HS-27A (cell line): ENCODE measurements at regions not wholly inside any gene's neighbourhood (a gene's known extent, or its start where the extent isn't known, plus 50 kb on each side); places are given as distances from the start of the nearest gene placed in this dataset.
"Not testable (repeated sequence)": the region's sequence is repeated elsewhere in the genome, so short reads cannot be mapped to it uniquely, and the experiment has no call there.

ENCODE experiments used
- DNase-seq: peaks from one replicate; pipeline ENCODE4 v3.0.0-alpha.2; 2012; ENCODE audit warnings: low read depth, missing footprints

DNA sequence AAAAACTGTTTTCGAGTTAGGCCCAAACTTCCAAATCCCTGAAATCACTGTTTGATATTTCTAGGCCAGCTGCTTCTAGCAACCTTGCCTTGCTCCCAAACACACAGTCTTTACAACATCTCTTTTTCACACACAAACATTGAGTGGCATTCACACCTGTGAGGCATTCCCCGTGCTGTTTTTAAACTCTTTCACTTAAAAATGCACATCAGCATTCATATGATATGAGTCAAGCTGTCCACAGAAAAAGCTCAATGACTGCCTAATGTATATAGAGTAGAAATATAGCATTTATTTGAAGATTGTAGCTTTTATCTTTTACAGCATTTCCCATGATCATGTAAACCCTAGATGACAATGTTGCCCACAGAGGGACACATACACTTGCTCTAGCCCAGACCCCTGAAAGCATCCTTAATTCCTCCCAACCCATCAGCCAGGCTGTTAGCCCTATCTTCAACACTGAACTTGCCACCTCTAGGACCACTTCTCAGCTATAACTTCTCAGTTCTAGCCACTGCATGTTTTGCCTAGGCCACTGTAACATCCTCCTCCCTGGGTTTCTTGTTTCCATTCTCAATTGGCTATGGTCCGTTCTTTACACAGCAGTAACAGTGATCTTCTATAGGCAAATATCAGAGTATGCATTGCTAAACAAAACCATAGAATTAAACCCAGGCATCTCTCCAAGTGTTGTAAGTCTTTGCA lies 782.6 kb downstream of the DIPK2A start:
- DNase-seq: no peak

DNA sequence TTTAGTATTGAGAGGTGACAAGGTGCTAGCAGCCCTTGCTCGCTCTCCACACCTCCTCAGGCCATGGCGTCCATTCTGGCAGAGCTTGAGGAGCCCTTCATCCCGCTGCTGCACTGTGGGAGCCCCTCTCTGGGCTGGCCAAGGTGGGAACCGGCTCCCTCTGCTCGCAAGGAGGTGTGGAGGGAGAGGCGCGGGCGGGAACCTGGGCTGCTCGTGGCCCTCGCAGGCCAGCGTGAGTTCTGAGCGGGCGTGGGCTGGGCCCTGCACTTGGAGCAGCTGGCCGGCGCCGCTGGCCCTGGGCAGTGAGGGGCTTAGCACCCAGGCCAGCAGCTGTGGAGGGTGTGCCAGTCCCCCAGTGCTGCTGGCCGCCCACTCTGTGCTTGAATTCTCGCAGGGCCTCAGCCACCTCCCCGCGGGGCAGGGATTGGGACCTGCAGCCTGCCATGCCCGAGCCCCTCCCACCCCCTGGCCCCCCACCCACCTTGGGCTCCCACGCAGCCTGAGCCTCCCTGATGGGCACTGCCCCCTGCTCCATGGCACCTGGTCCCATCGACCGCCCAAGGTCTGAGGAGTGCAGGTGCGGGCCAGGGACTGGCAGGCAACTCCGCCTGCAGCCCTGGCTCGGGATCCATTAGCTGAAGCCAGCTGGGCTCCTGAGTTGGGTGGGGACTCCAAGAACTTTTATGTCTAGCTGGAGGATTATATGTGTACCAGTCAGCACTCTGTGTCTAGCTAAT lies 785.2 kb downstream of the DIPK2A start:
- no peak for DNase-seq

DNA sequence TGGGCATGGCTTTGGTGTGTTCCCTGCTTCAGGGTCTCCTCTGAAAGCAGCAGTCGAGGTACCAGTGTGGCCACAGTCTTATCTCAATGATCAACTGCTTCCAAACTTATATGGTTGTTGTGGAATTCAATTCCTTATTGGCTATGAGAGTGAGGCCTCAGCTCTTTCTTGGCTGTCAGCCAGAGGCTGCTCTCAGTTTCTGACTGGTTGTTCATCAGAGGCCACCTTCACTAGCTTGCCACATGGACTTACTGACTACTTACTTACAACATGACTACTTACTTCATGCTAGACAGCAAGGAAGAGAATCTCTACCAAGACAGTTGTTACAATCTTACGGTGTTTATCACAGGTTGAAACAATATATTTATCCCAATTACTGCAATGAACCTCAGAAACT lies 789.2 kb downstream of the DIPK2A start:
- DNase-seq: no peak

DNA sequence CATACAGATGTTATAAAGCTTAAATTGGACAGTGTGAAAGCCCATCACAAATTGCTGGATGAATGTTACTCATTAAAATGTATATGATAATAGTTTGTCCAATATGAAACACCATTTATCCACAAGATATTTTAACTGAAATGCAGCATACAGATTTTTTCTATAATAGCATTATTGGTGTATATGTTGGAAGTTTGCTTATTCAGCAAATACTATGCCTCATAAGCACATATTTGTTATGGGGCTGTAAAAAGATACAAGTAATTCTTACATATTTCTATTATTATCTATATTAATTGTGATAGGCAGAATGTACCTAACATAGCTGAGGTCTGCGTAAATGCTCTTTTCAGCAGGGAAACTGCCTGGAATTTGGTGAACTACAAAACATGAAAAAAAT lies 790.5 kb downstream of the DIPK2A start:
- DNase-seq: no peak

DNA sequence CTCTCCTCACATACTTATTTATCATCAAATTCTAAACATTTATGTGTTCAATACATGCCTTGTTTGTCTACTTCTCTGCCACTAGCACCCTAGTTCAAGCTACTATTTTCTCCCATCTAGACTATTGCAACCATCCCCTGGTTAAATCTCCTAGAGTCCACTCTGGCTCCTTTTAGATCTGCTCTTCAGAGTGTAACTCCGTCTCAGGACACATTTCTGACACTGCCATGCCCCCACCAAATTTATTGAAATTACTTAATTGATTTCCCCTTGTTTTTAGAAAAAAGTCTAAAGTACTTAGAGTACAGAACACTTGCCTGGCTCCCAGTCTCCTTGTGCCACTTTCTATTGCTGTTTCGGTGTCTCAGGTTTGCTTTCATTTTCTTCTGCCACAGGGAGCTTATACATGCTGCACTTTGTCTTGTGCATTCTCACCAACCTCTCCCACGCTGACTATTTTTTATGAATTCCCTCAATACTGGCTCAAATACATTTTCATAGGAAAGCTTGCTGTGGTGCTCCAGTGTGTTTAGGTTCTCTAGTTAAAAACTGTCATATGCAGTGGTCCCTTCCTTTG lies 792.3 kb downstream of the DIPK2A start:
- DNase-seq: no peak

DNA sequence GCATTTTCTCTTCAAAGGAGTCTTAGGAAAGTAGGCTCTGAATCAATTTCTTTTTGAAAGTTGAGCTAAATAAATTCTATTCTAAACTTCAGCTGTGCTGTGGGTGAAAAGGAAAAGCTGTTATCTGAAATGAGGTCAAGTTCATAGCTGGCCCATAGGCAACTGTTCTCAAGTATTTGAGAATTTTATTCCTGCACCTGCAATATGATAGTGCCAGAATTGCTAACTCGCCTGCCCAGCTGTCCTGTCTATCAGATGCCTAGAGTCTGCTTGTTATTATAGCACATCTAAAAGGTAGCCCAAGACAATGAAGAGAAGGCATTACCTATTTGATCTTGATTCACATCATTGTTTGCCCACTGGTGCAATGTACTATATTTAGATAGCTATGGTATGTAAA lies 798.7 kb downstream of the DIPK2A start:
- no peak for DNase-seq

DNA sequence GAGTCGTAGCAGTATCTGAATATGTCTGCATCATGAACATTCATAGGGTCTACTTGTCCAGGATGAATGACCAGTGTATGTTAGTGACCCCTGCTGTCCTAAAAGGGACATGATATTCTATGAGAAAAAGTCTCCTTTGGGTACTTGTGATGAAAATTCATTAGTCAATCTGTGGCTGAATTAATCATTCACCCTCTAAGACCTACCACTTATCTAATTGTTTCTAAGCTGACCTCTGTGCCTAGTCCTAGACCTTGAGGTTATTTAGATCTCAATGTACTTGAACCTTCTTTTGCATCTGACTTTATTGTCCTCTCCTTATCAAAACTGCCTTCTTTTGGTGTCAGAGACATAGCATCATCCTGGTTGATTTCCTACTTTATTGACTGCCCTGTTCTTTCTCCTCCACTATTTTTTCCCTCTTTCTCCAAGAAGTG lies 799.3 kb downstream of the DIPK2A start:
- DNase-seq: peak; percentile 15

DNA sequence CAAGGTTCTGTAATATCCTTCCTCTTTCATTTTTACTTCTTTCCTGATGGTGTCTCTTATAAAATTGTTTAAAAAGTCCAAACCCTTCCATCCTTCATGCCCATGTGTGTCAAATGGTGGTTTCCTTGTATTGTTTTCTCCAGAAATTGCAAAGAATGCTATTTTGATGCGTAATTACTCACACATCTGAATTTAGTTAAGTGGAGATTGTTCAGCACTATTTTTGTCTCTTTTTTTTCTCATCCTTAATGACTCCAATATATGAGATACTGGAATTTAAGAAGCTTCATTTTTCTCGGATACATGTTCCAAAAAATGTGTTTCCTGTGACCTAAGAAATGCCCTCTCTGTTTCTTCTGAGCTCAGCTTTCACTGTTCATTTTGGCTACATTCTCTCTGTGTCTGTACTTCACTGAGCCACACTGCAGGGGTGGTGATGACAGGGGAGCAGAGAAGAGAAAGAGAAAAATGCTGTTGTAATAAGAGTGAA lies 799.8 kb downstream of the DIPK2A start:
- no peak for DNase-seq

DNA sequence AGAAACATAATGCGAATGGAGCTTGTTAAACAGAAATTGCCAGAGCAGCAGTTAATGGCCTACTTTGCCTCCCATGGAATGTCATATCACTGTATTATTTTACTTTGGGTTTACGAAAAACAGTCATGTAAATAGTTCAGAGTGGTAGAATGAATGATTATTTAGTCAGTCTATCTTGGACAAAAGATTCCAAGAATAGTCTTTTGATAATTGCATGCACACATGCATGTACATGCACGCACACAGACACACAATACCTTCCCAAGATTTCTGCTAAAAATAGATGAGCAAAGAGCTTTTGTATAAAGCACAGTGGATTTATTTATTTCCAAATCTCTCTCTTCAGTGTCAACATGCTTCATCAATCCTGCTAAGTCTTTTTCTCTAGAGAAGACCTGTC lies 800.7 kb downstream of the DIPK2A start:
- DNase-seq: no peak

DNA sequence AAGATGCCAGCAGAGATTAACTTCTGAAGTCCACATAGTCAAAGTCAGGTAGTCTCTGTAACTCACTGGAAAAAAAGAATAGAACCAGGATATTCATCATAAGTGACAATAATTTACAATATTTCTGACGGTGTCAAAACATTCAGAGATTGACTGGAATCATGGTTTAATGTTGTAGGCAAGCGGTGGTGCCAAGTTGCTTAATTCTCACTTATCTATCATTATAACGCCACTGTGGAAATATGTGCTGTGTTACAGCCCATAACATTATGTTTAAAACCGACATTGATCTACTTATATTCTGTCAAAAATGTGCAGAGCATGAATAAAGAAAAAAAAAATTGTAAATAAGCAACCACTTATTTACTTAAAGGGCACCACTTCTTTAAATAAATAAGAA lies 801.7 kb downstream of the DIPK2A start:
- no peak for DNase-seq

DNA sequence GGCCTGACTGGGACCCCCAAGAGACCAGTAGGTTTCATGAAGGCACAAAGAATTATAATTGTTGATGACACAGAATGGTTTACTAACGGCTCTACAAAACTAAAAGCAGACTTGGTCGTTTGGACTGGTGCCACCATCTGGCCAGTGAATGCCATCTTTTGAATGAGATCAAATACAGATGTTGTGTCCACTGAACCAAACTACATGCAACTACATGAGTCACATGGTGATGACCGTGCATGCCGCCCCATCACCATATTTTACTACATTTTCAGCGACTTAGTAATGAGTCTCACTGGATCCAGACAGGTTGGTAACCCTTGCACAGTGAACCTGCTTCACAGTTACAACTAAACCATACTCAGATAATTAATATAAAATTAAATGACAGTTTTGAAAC lies 803.3 kb downstream of the DIPK2A start:
- no peak for DNase-seq

DNA sequence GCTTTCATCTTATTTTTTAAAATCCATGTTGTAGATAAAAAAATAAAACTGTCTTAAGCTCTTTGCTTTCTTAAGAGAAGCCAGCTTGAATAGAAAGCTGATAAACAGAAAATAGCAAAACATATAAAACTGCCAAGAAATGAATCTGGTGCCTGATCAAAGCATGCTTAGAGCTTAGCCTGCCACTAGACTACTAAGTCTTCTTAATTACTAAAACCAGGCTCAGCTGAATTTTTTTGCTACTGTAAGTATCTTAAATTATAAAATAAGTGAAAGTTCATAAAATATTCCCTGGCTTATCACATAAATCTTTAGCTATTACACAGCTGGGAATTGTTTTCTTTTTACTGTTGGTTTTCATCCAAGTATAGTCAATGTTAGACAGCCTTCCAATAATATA lies 803.9 kb downstream of the DIPK2A start:
- no peak for DNase-seq

DNA sequence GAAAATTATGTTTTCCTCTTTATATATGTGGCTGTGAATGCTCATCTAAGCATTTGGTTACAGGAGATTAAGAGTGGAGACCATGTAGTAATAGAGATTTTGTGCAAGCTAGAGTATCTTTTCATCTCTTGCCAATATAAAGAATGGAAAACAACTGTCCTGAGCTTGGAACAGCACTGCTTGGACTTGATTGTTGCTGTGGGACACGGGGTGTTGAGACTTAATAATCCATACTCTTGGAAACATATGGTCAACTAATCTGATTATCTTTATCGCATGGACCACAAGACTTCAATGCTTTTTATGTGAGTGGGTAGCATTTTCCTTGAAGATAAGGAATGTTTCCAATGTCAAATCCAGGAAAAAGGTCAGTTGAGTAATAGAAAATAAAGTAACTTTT lies 806.3 kb downstream of the DIPK2A start:
- DNase-seq: no peak

DNA sequence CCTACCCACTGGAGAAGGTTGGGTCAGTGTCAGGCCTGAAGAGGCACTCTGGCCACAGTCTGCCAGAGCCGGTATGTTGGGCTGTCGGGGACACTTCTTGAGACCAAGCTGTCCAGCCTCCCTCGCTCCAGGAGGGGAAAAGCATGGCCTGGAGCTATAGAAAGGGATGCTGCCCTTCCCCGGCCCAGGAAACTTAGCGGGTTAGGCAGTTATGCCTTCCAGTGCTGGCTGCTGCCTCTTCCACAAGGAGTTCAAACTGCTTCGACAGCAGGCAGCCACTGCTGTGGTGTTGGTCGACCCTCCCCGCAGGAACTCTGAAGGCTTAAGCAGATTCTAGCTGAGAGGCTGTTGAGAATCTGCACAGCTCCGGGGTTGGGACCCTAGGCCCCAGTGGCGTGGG lies 819.4 kb downstream of the DIPK2A start:
- no peak for DNase-seq

DNA sequence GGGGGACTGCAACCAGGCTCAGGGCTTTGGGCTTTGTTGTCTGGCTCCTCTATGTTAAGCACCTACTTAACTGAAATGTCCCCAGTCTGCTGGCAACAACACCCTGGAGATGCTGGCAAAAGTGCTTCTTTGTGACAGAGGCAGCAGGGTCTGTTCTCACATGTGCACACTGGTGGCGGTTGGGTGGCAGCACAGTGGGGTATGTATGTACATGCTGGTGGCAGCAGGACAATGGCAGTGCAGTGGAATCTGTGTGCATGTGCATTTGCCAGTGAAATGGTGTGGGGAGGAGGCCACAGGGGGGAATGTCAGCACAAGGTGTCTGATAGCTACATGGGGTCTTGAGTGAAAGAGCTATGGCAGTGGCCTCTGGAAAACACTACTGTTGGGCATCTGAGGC lies 830.3 kb downstream of the DIPK2A start:
- no peak for DNase-seq

DNA sequence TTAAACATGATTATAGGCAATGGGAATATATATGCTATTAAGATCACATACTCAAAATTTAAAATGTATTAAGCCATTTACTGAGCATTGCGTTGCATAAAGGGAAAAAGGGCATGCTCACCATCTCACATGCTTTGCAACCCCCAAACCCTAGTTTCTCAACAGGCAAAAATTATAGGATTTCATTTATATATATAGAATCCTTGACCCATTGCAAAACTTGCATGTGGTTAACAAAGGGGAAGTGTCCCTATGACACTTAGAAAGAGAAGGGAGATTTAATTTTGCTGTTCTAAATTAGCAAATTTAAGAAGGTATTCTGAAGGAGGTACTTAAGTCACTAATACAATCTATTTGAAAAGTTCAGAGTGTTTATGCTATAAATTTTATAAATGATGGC lies 837.8 kb downstream of the DIPK2A start:
- no peak for DNase-seq

DNA sequence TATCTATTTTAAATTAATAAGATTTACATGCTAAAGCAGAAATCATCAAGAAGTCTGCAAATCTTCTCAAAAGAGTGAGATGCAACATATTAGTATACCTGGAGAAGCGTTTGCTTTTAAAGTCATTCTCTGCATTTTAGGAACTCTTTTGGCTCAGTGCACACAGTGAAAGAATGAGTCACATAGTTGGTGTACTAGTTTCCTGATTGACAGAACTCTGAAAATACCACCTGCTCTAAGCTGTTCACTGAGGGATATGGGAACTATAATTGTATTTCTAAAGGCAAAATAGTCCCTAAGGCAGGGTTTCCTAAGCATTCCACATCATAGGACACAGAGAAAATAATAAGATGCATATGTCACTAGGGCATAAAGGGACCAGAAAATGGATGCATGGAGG lies 838.5 kb downstream of the DIPK2A start:
- no peak for DNase-seq

DNA sequence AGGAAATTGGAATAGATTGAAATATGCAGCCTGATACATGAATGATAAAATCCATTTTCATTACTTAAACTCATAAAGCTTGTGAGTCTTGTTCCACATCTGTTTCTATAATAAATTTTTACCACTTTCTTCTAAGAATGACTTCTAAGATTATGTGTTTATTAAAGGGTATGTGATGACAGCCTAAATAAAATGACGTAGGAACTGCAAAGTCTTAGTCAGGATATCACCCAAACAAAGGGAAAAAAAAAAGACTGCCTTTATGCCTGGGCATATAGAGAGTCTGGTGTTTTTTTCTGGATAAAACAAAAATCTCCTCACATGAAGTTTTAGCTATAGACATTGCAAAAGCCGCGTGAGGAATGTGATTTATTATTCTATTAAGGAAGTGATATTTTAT lies 844.0 kb downstream of the DIPK2A start:
- DNase-seq: no peak

DNA sequence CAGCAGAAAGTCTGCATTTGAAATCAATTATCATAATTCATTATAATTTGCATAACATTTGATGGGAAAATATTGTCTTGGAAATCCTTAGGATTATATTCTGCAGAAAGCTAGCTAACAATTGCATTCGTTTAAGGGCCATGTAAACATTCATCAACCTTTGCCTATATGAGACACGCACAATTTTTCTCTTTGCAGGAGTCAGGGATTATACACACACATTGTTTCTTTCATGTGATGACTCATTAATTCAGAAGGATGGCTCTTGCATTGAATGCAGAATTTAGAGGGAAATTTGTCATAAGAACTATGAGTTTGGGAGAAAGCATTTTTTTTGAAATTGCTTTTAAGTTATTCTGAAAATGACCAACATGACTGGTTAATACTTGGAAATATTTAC lies 844.7 kb downstream of the DIPK2A start:
- no peak for DNase-seq

DNA sequence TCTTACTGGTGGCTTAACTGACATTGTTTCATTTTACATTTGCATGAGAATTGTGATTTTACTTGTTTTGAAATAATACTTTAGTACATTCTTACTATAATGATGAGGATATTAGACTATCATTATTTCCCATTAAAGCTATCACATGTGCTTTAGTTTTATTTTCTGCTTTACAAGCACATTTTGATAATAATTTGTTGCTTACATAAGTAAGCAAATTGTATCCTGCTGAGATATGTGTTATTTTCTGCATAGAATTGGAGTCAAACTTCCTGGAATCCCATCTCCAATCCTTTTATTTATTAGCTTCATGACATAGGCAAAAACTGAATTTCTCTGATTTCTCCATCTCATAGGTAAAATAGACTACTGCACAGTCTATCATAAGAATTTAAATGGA lies 847.4 kb downstream of the DIPK2A start:
- no peak for DNase-seq

DNA sequence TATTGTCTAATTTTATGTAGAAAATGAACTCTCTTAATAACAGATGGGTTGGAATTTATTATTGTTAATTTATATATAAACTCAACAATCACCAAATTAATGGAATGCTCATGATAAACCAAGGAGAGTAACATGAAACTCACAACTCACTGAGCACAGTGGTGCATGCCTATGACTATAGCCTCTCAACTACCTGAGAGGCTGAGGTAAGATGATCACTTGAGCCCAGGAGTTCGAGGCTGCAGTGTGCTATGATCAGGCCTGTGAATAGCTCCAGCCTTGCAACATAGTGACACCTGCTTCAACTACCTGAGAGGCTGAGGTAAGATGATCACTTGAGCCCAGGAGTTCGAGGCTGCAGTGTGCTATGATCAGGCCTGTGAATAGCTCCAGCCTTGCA lies 848.6 kb downstream of the DIPK2A start:
- not testable (repeated sequence) for DNase-seq

DNA sequence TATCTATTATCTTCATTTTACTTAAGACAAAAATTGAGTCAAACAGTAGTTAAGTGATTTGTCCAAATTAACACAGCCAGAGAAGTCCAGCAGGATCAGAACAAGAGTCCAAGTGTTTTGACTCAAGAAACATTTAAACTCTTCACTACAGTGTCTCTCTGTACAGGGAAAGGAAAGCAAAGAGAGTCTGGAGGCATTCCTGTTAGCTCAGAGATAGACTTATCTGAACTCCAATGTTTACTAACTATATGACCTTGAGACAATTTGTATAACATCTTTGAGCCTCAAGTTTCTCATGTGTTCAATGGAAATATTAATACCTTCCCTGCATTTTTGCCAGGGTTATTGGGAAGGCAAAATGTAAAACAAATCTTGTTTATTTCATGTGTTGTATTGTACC lies 849.1 kb downstream of the DIPK2A start:
- no peak for DNase-seq

DNA sequence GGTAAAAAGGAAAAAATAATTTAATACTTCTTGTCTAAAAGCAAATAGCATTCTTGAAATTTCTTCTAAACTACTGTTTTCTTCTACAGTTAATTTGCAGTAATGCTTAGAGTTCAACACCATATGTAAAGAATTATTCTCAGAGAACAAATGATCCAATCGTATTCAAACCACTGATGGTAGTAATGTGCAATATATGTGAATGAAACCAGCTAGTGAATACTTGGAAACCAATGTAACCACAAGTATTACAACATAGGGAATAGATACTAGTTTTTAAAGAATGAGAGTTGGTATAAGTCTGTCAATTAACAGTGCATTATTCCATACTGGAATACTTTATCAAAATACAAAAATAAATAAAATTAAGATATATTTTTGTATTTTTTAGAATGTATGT lies 850.0 kb downstream of the DIPK2A start:
- peak; percentile 14 for DNase-seq
